Frontal cortex (tissue), 3 donors: ENCODE measurements at regions not wholly inside any gene's neighbourhood (a gene's known extent, or its start where the extent isn't known, plus 50 kb on each side); places are given as distances from the start of the nearest gene placed in this dataset.
"Not testable (repeated sequence)": the region's sequence is repeated elsewhere in the genome, so short reads cannot be mapped to it uniquely, and the experiment has no call there.

Source experiments
- DNase-seq, 2 donors: peaks; one replicate each; pipeline ENCODE4 v3.0.0; 2012; ENCODE audit warnings: low spot score in 2 of 2
- FAIRE-seq: peaks from 2 replicates; lab custom pipeline; 2012; peaks lifted over from hg19 to GRCh38; lab: Jason Lieb, UNC
- donor health status: control.
- donor health status: control.
- donor health status: control.

GRCh38 chr3:178340506-178340905, 195.7 kb upstream of the KCNMB2 start:
- no peak for DNase-seq
- FAIRE-seq: no peak

GRCh38 chr3:178341636-178342035, 194.6 kb upstream of the KCNMB2 start:
- DNase-seq (no peak), FAIRE-seq (no peak)

GRCh38 chr3:178342111-178342510, 194.1 kb upstream of the KCNMB2 start:
- FAIRE-seq: no peak
- DNase-seq: no peak

GRCh38 chr3:178343433-178344038, 192.7 kb upstream of the KCNMB2 start:
- FAIRE-seq (no peak), DNase-seq (no peak)

GRCh38 chr3:178345944-178346343, 190.3 kb upstream of the KCNMB2 start:
- DNase-seq: no peak
- FAIRE-seq: no peak

- FAIRE-seq, DNase-seq: not testable (repeated sequence)
Measured at GRCh38 chr3:178348561-178349217, 187.5 kb upstream of the KCNMB2 start.

- DNase-seq, FAIRE-seq: not testable (repeated sequence)
Measured at GRCh38 chr3:178349218-178349596, 187.0 kb upstream of the KCNMB2 start.

- FAIRE-seq: no peak
Measured at GRCh38 chr3:178350763-178351162, 185.5 kb upstream of the KCNMB2 start.

GRCh38 chr3:178352326-178353005, 183.8 kb upstream of the KCNMB2 start:
- no peak for DNase-seq
- FAIRE-seq: no peak

More at GRCh38 chr3:178350763-178351162, 185.5 kb upstream of the KCNMB2 start:
- DNase-seq: no peak

- DNase-seq: no peak
- FAIRE-seq: peak; percentile 43
Measured at GRCh38 chr3:178353006-178353694, 183.1 kb upstream of the KCNMB2 start.

- FAIRE-seq (no peak), DNase-seq (no peak)
Measured at GRCh38 chr3:178359728-178360127, 176.5 kb upstream of the KCNMB2 start.

- not testable (repeated sequence) for FAIRE-seq, DNase-seq
Measured at GRCh38 chr3:178363048-178363447, 173.2 kb upstream of the KCNMB2 start.

- FAIRE-seq (no peak), DNase-seq (no peak)
Measured at GRCh38 chr3:178367817-178368617, 168.2 kb upstream of the KCNMB2 start.

- DNase-seq: no peak
- FAIRE-seq: no peak
Measured at GRCh38 chr3:178369006-178369405, 167.2 kb upstream of the KCNMB2 start.

- no peak for FAIRE-seq
- no peak for DNase-seq
Measured at GRCh38 chr3:178369811-178370210, 166.4 kb upstream of the KCNMB2 start.

GRCh38 chr3:178370387-178370786, 165.8 kb upstream of the KCNMB2 start:
- FAIRE-seq: no peak
- no peak for DNase-seq

- no peak for FAIRE-seq
- DNase-seq: no peak
Measured at GRCh38 chr3:178381555-178381954, 154.7 kb upstream of the KCNMB2 start.

- FAIRE-seq (no peak), DNase-seq (no peak)
Measured at GRCh38 chr3:178381971-178382448, 154.2 kb upstream of the KCNMB2 start.

GRCh38 chr3:178382449-178383061, 153.7 kb upstream of the KCNMB2 start:
- DNase-seq (no peak), FAIRE-seq (no peak)
